PC-3 (cell line): ENCODE measurements at regions not wholly inside any gene's neighbourhood (a gene's known extent, or its start where the extent isn't known, plus 50 kb on each side); places are given as distances from the start of the nearest gene placed in this dataset.

Experiments used
- ATAC-seq: fragments of 200-7000 bp; cut with Tn5 transposase; 2 replicates; pipeline ENCODE4 v1.9.1; 2020; ENCODE audit warnings: mild to moderate bottlenecking, moderate library complexity
- BruUV-seq: library from RNA; stranded (reverse); fragments of 400-500 nt; replicated peaks from 2 replicates; lab custom pipeline; 2021; lab: Mats Ljungman, UMichigan
- CTCF ChIA-PET: fragments of 300-600 bp; sonication (Branson Sonifier 250); formaldehyde crosslinking; loops from one replicate; lab custom pipeline; 2022; ENCODE audit warnings: antibody characterized with exemption; lab: Charles Lee
- POLR2A ChIA-PET: fragments of 300-600 bp; sonication (Branson Sonifier 250); formaldehyde crosslinking; loops from one replicate; lab custom pipeline; 2022; ENCODE audit warnings: antibody characterized with exemption; ENCODE audit not compliant: unreplicated experiment; lab: Charles Lee
- DNase-seq: peaks from one replicate; pipeline ENCODE4 v3.0.0-alpha.2; 2015
- H2AFZ ChIP-seq: fragments of 300-600 bp; sonication (generic); 2 replicates; pipeline ENCODE4 v1.6.0; 2016; ENCODE audit warnings: antibody characterized with exemption, low read length
- H3F3A ChIP-seq: fragments of 300-600 bp; sonication (generic); one replicate; pipeline ENCODE4 v1.6.0; 2017; ENCODE audit warnings: antibody characterized with exemption, low read length, control low read depth, mild to moderate bottlenecking; ENCODE audit not compliant: unreplicated experiment
- H3K27ac ChIP-seq: fragments of 300-600 bp; sonication (generic); 2 replicates; pipeline ENCODE4 v1.5.1; 2016; ENCODE audit warnings: mild to moderate bottlenecking, low read length
- H3K27me3 ChIP-seq: fragments of 300-600 bp; sonication (generic); 2 replicates; pipeline ENCODE4 v1.6.1; 2016; ENCODE audit warnings: low read length, mixed read lengths
- H3K36me3 ChIP-seq: fragments of 300-600 bp; sonication (generic); 2 replicates; pipeline ENCODE4 v1.6.1; 2016; ENCODE audit warnings: low read depth, mixed run types, low read length, mixed read lengths
- H3K4me1 ChIP-seq: fragments of 300-600 bp; sonication (generic); 2 replicates; pipeline ENCODE4 v1.5.1; 2016; ENCODE audit warnings: low read length; ENCODE audit not compliant: insufficient read depth
- H3K4me2 ChIP-seq: fragments of 300-600 bp; sonication (generic); 2 replicates; pipeline ENCODE4 v1.6.0; 2016; ENCODE audit warnings: low read length
- H3K4me3 ChIP-seq: fragments of 300-600 bp; sonication (generic); 2 replicates; pipeline ENCODE4 v1.5.1; 2016; ENCODE audit warnings: mild to moderate bottlenecking, low read length, mixed read lengths
- H3K79me2 ChIP-seq: fragments of 300-600 bp; sonication (generic); 2 replicates; pipeline ENCODE4 v1.6.1; 2017; ENCODE audit warnings: low read length, mixed read lengths
- H3K9ac ChIP-seq: fragments of 300-600 bp; sonication (generic); 2 replicates; pipeline ENCODE4 v1.6.0; 2016; ENCODE audit warnings: mild to moderate bottlenecking, low read length
- H3K9me2 ChIP-seq: fragments of 300-600 bp; sonication (generic); replicated peaks from 2 replicates; pipeline ENCODE4 v1.6.1; 2016; ENCODE audit warnings: mixed run types, low read length, mixed read lengths
- H3K9me3 ChIP-seq: fragments of 300-600 bp; sonication (generic); 2 replicates; pipeline ENCODE4 v1.6.1; 2016; ENCODE audit warnings: low read length, mixed read lengths
- H4K20me1 ChIP-seq: fragments of 300-600 bp; sonication (generic); 2 replicates; pipeline ENCODE4 v1.6.1; 2016; ENCODE audit warnings: low read length, mixed read lengths
- CTCF ChIP-seq: fragments of 300-600 bp; sonication (generic); conservative IDR thresholded peaks from 2 replicates; pipeline ENCODE4 v1.5.1; 2017; ENCODE audit warnings: antibody characterized with exemption, low read depth, mild to moderate bottlenecking, low read length
- EZH2 ChIP-seq: fragments of 300-600 bp; sonication (generic); IDR thresholded peaks from one replicate; pipeline ENCODE4 v1.6.1; 2017; ENCODE audit warnings: antibody characterized with exemption, mild to moderate bottlenecking, low read length; ENCODE audit not compliant: unreplicated experiment
- EZH2phosphoT487 ChIP-seq: fragments of 300-600 bp; sonication (generic); IDR thresholded peaks from 2 replicates; pipeline ENCODE4 v1.6.1; 2018; ENCODE audit warnings: mild to moderate bottlenecking, antibody characterized with exemption, low read length, borderline replicate concordance
- intact Hi-C: fragments of 100-400 bp; cut with micrococcal nuclease; formaldehyde crosslinking; loops from 2 replicates; pipeline ENCODE4 v1.9.0; 2023

GRCh38 chr1:81337226-81337625 is 463.5 kb upstream of the ADGRL2 start:
- no peaks in the 10 kb centered on the region for H3K79me2 ChIP-seq
- intact Hi-C loops = no loop called here
- no peaks in the 10 kb centered on the region for H3K9me3 ChIP-seq
- H3F3A ChIP-seq = no peaks in the 10 kb centered on the region
- TF ChIP-seq EZH2phosphoT487 = no peak
- no peak for TF ChIP-seq EZH2
- no peak for TF ChIP-seq CTCF
- no peaks in the 10 kb centered on the region for H3K4me1 ChIP-seq
- ChIA-PET POLR2A (no interaction called here), CTCF (no interaction called here)
- H3K27ac ChIP-seq = no peak overlapping the region
- no TSS peak for BruUV-seq
- H3K27me3 ChIP-seq = no peaks in the 10 kb centered on the region
- H3K9ac ChIP-seq = no peak overlapping the region
- no peak overlapping the region for H3K4me2 ChIP-seq
- no peak overlapping the region for H3K4me3 ChIP-seq
- no peaks in the 10 kb centered on the region for H3K36me3 ChIP-seq
- no peak overlapping the region for H2AFZ ChIP-seq
- ATAC-seq (no peak), DNase-seq (no peak)
- no peaks in the 10 kb centered on the region for H3K9me2 ChIP-seq
- no peaks in the 10 kb centered on the region for H4K20me1 ChIP-seq

- Histone ChIP-seq H3K9me2 (no peaks in the 10 kb centered on the region), H3K9ac (no peak overlapping the region), H3K79me2 (no peaks in the 10 kb centered on the region), H3K9me3 (no peaks in the 10 kb centered on the region), H2AFZ (no peak overlapping the region), H3K4me2 (no peak overlapping the region), H4K20me1 (no peaks in the 10 kb centered on the region), H3K27ac (no peak overlapping the region), H3F3A (no peaks in the 10 kb centered on the region), H3K27me3 (no peaks in the 10 kb centered on the region), H3K4me1 (no peaks in the 10 kb centered on the region), H3K36me3 (no peaks in the 10 kb centered on the region), H3K4me3 (no peak overlapping the region)
- ATAC-seq = no peak
- TF ChIP-seq EZH2phosphoT487 = no peak
- ChIA-PET POLR2A (no interaction called here), CTCF (no interaction called here)
- no TSS peak for BruUV-seq
- no peak for DNase-seq
- intact Hi-C loops = no loop called here
Observed at GRCh38 chr1:81335876-81336275, 464.9 kb upstream of the ADGRL2 start.

GRCh38 chr1:81330521-81330920 is 470.2 kb upstream of the ADGRL2 start:
- Histone ChIP-seq H3K9me2 (no peaks in the 10 kb centered on the region), H3K79me2 (no peaks in the 10 kb centered on the region), H3K4me3 (no peak overlapping the region), H3K4me1 (no peaks in the 10 kb centered on the region), H3K9me3 (no peaks in the 10 kb centered on the region), H2AFZ (no peak overlapping the region), H3K36me3 (no peaks in the 10 kb centered on the region), H3K9ac (no peak overlapping the region), H3F3A (no peaks in the 10 kb centered on the region), H3K27me3 (no peaks in the 10 kb centered on the region), H3K4me2 (no peak overlapping the region), H3K27ac (no peak overlapping the region), H4K20me1 (no peaks in the 10 kb centered on the region)
- POLR2A ChIA-PET = no interaction called here
- CTCF ChIA-PET = no interaction called here
- no TSS peak for BruUV-seq
- DNase-seq (no peak), ATAC-seq (no peak)
- TF ChIP-seq EZH2phosphoT487 (no peak), EZH2 (no peak), CTCF (no peak)
- intact Hi-C loops = no loop called here
